ENCODE measurements at regions not wholly inside any gene's neighbourhood (a gene's known extent, or its start where the extent isn't known, plus 50 kb on each side); places are given as distances from the start of the nearest gene placed in this dataset.

GRCh38 chr12:11965258-11965910 is 105.4 kb upstream of the BCL2L14 start:
- Mint-ChIP-seq H3K4me1 (peaks cover 11% of the 10 kb centered on the region), H3K4me3 (no peak overlapping the region), H3K36me3 (ENCODE audit: low read depth) (no peaks in the 10 kb centered on the region), H3K27me3 (peaks cover 2% of the 10 kb centered on the region), H3K27ac (no peak overlapping the region)
- H3K9me3 ChIP-seq (ENCODE audit: control insufficient read depth, low read length, poor library complexity, severe bottlenecking) = no peaks in the 10 kb centered on the region
- ATAC-seq = no peak
- DNase-seq = no peak

- ATAC-seq (no peak), DNase-seq (no peak)
- Mint-ChIP-seq H3K4me3 (no peak overlapping the region), H3K27ac (peak overlapping the region; percentile 35), H3K27me3 (peaks cover 5% of the 10 kb centered on the region), H3K4me1 (peaks cover 12% of the 10 kb centered on the region), H3K36me3 (ENCODE audit: low read depth) (no peaks in the 10 kb centered on the region)
- H3K9me3 ChIP-seq (ENCODE audit: control insufficient read depth, low read length, poor library complexity, severe bottlenecking) = no peaks in the 10 kb centered on the region
Observed at GRCh38 chr12:11967376-11968047, 103.2 kb upstream of the BCL2L14 start.

- peaks cover 12% of the 10 kb centered on the region for H3K4me1 Mint-ChIP-seq
- no peaks in the 10 kb centered on the region for H3K36me3 Mint-ChIP-seq (ENCODE audit: low read depth)
- ATAC-seq (no peak), DNase-seq (no peak)
- H3K4me3 Mint-ChIP-seq = no peak overlapping the region
- H3K27ac Mint-ChIP-seq = no peak overlapping the region
- peaks cover 5% of the 10 kb centered on the region for H3K27me3 Mint-ChIP-seq
- H3K9me3 ChIP-seq (ENCODE audit: control insufficient read depth, low read length, poor library complexity, severe bottlenecking) = no peaks in the 10 kb centered on the region
Observed at GRCh38 chr12:11968048-11968383, 102.7 kb upstream of the BCL2L14 start.

GRCh38 chr12:11968516-11968915 is 102.2 kb upstream of the BCL2L14 start:
- Mint-ChIP-seq H3K36me3 (ENCODE audit: low read depth) (no peaks in the 10 kb centered on the region), H3K4me3 (no peak overlapping the region), H3K4me1 (peaks cover 12% of the 10 kb centered on the region), H3K27ac (peak overlapping the region; percentile 3), H3K27me3 (peaks cover 5% of the 10 kb centered on the region)
- no peaks in the 10 kb centered on the region for H3K9me3 ChIP-seq (ENCODE audit: control insufficient read depth, low read length, poor library complexity, severe bottlenecking)
- no peak for DNase-seq
- no peak for ATAC-seq

GRCh38 chr12:11969437-11970154 is 101.1 kb upstream of the BCL2L14 start:
- no peak for ATAC-seq
- H3K27me3 Mint-ChIP-seq = peaks cover 5% of the 10 kb centered on the region

GRCh38 chr12:11970155-11970520 is 100.6 kb upstream of the BCL2L14 start:
- Mint-ChIP-seq H3K36me3 (ENCODE audit: low read depth) (no peaks in the 10 kb centered on the region), H3K4me1 (peaks cover 15% of the 10 kb centered on the region), H3K27ac (peak overlapping the region; percentile 43), H3K27me3 (peaks cover 5% of the 10 kb centered on the region), H3K4me3 (no peak overlapping the region)
- DNase-seq (no peak), ATAC-seq (no peak)
- H3K9me3 ChIP-seq (ENCODE audit: control insufficient read depth, low read length, poor library complexity, severe bottlenecking) = no peaks in the 10 kb centered on the region

More at GRCh38 chr12:11969437-11970154, 101.1 kb upstream of the BCL2L14 start:
- Mint-ChIP-seq H3K27ac (peak overlapping the region; percentile 43), H3K36me3 (ENCODE audit: low read depth) (no peaks in the 10 kb centered on the region), H3K4me3 (no peak overlapping the region), H3K4me1 (peaks cover 12% of the 10 kb centered on the region)
- no peak for DNase-seq
- no peaks in the 10 kb centered on the region for H3K9me3 ChIP-seq (ENCODE audit: control insufficient read depth, low read length, poor library complexity, severe bottlenecking)

GRCh38 chr12:11973396-11973795 is 97.3 kb upstream of the BCL2L14 start:
- ATAC-seq (no peak), DNase-seq (no peak)
- Mint-ChIP-seq H3K4me1 (peaks cover 13% of the 10 kb centered on the region), H3K36me3 (ENCODE audit: low read depth) (no peaks in the 10 kb centered on the region), H3K4me3 (no peak overlapping the region), H3K27ac (no peak overlapping the region), H3K27me3 (peaks cover 5% of the 10 kb centered on the region)
- H3K9me3 ChIP-seq (ENCODE audit: control insufficient read depth, low read length, poor library complexity, severe bottlenecking) = no peaks in the 10 kb centered on the region

GRCh38 chr12:11976005-11976404 is 94.7 kb upstream of the BCL2L14 start:
- no peak for DNase-seq
- no peak for ATAC-seq
- no peaks in the 10 kb centered on the region for H3K36me3 Mint-ChIP-seq (ENCODE audit: low read depth)
- H3K4me3 Mint-ChIP-seq = no peak overlapping the region
- H3K27ac Mint-ChIP-seq = no peak overlapping the region
- H3K9me3 ChIP-seq (ENCODE audit: control insufficient read depth, low read length, poor library complexity, severe bottlenecking) = no peaks in the 10 kb centered on the region
- no peaks in the 10 kb centered on the region for H3K27me3 Mint-ChIP-seq
- peaks cover 18% of the 10 kb centered on the region for H3K4me1 Mint-ChIP-seq

- no peaks in the 10 kb centered on the region for H3K27me3 Mint-ChIP-seq
- ATAC-seq (no peak), DNase-seq (no peak)
- no peak overlapping the region for H3K4me3 Mint-ChIP-seq
- no peaks in the 10 kb centered on the region for H3K36me3 Mint-ChIP-seq (ENCODE audit: low read depth)
- H3K4me1 Mint-ChIP-seq = peaks cover 33% of the 10 kb centered on the region
- H3K27ac Mint-ChIP-seq = peak overlapping the region; percentile 98
- no peaks in the 10 kb centered on the region for H3K9me3 ChIP-seq (ENCODE audit: control insufficient read depth, low read length, poor library complexity, severe bottlenecking)
Observed at GRCh38 chr12:11978726-11979384, 91.9 kb upstream of the BCL2L14 start.

GRCh38 chr12:11980115-11980514 is 90.6 kb upstream of the BCL2L14 start:
- peak overlapping the region; percentile 34 for H3K4me3 Mint-ChIP-seq
- H3K27me3 Mint-ChIP-seq = no peaks in the 10 kb centered on the region
- peaks cover 30% of the 10 kb centered on the region for H3K4me1 Mint-ChIP-seq
- peak overlapping the region; percentile 98 for H3K27ac Mint-ChIP-seq
- H3K9me3 ChIP-seq (ENCODE audit: control insufficient read depth, low read length, poor library complexity, severe bottlenecking) = no peaks in the 10 kb centered on the region
- no peak for DNase-seq
- ATAC-seq = no peak
- H3K36me3 Mint-ChIP-seq (ENCODE audit: low read depth) = no peaks in the 10 kb centered on the region

- H3K9me3 ChIP-seq (ENCODE audit: control insufficient read depth, low read length, poor library complexity, severe bottlenecking) = no peaks in the 10 kb centered on the region
- peak overlapping the region; percentile 98 for H3K27ac Mint-ChIP-seq
- ATAC-seq (peak; percentile 91), DNase-seq (peak in 2 of 3 donors; percentile 15 to 16)
- no peaks in the 10 kb centered on the region for H3K36me3 Mint-ChIP-seq (ENCODE audit: low read depth)
- H3K27me3 Mint-ChIP-seq = no peaks in the 10 kb centered on the region
- peaks cover 30% of the 10 kb centered on the region for H3K4me1 Mint-ChIP-seq
- H3K4me3 Mint-ChIP-seq = peak overlapping the region; percentile 53
Observed at GRCh38 chr12:11981121-11981733, 89.5 kb upstream of the BCL2L14 start.

GRCh38 chr12:11984417-11984816 is 86.3 kb upstream of the BCL2L14 start:
- Mint-ChIP-seq H3K27me3 (no peaks in the 10 kb centered on the region), H3K4me3 (no peak overlapping the region), H3K27ac (peak overlapping the region; percentile 46), H3K36me3 (ENCODE audit: low read depth) (peaks cover 2% of the 10 kb centered on the region), H3K4me1 (peaks cover 21% of the 10 kb centered on the region)
- no peak for ATAC-seq
- no peak for DNase-seq
- no peaks in the 10 kb centered on the region for H3K9me3 ChIP-seq (ENCODE audit: control insufficient read depth, low read length, poor library complexity, severe bottlenecking)

- Mint-ChIP-seq H3K27me3 (no peaks in the 10 kb centered on the region), H3K4me1 (peaks cover 15% of the 10 kb centered on the region), H3K27ac (no peak overlapping the region), H3K4me3 (no peak overlapping the region), H3K36me3 (ENCODE audit: low read depth) (peaks cover 2% of the 10 kb centered on the region)
- DNase-seq = no peak
- ATAC-seq = no peak
- H3K9me3 ChIP-seq (ENCODE audit: control insufficient read depth, low read length, poor library complexity, severe bottlenecking) = no peaks in the 10 kb centered on the region
Observed at GRCh38 chr12:11986165-11986564, 84.6 kb upstream of the BCL2L14 start.

Data from T-helper 17 cell (primary cell).